Fibroblast of lung (primary cell): ENCODE measurements at regions not wholly inside any gene's neighbourhood (a gene's known extent, or its start where the extent isn't known, plus 50 kb on each side); places are given as distances from the start of the nearest gene placed in this dataset.

Experiments
- CTCF ChIP-seq, 2 donors: IDR thresholded peaks in 1 of 2; conservative IDR thresholded peaks in 1 of 2; 1 replicate in 1 of 2; 2 replicates in 1 of 2; pipeline ENCODE4 v1.5.1; 2011 to 2012; ENCODE audit warnings: low read length in 2 of 2, control low read depth in 1 of 2, inconsistent platforms in 1 of 2, low read depth in 1 of 2, mild to moderate bottlenecking in 1 of 2
- EZH2 ChIP-seq: IDR thresholded peaks from 2 replicates; pipeline ENCODE4 v1.5.1; 2012; ENCODE audit warnings: low read length, control low read depth, mild to moderate bottlenecking; ENCODE audit errors: missing control alignments

GRCh38 chr18:10245031-10245845 lies 209.2 kb upstream of the APCDD1 start:
- TF ChIP-seq EZH2 (no peak), CTCF (conservative IDR thresholded peaks at IDR 0.05 in 1 of 2, IDR thresholded peaks at IDR 0.05 in 1 of 2; ENCODE audit: low read depth in 1 of 2, low read length in 2 of 2) (no peak)
